ENCODE measurements at regions not wholly inside any gene's neighbourhood (a gene's known extent, or its start where the extent isn't known, plus 50 kb on each side); places are given as distances from the start of the nearest gene placed in this dataset.

DNA sequence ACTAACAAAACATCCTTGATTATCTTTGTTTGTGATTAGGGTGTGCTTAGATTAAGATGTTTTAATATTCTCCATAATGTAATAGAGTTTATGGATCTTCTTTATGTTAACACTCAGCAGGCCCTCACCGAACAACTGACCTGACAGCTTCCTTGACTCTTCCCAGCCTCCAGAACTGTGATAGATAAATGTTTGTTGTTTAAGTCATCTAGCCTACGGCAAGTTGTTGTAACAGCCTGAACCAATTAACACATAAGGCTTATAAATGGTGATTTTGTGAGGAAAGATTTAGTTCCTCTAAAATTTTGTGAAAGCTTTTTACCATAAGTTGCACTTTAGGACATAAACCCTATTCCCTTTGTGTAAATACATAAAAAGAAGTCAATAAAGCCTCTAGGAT, 156.5 kb upstream of the DCN start:
- TF ChIP-seq, protein P1, sequence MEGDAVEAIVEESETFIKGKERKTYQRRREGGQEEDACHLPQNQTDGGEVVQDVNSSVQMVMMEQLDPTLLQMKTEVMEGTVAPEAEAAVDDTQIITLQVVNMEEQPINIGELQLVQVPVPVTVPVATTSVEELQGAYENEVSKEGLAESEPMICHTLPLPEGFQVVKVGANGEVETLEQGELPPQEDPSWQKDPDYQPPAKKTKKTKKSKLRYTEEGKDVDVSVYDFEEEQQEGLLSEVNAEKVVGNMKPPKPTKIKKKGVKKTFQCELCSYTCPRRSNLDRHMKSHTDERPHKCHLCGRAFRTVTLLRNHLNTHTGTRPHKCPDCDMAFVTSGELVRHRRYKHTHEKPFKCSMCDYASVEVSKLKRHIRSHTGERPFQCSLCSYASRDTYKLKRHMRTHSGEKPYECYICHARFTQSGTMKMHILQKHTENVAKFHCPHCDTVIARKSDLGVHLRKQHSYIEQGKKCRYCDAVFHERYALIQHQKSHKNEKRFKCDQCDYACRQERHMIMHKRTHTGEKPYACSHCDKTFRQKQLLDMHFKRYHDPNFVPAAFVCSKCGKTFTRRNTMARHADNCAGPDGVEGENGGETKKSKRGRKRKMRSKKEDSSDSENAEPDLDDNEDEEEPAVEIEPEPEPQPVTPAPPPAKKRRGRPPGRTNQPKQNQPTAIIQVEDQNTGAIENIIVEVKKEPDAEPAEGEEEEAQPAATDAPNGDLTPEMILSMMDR (conservative IDR thresholded peaks at IDR 0.05) = no peak
- TF ChIP-seq EZH2 (IDR thresholded peaks at IDR 0.05; ENCODE audit: low read depth) = no peak

Data from PC-9 (cell line).